CD1c-positive myeloid dendritic cell (primary cell): ENCODE measurements at regions not wholly inside any gene's neighbourhood (a gene's known extent, or its start where the extent isn't known, plus 50 kb on each side); places are given as distances from the start of the nearest gene placed in this dataset.
"Not testable (repeated sequence)": the region's sequence is repeated elsewhere in the genome, so short reads cannot be mapped to it uniquely, and the experiment has no call there.

Experiments
- DNase-seq: peaks from one replicate; pipeline ENCODE4 v3.0.0-alpha.2; 2016; ENCODE audit errors: extremely low spot score

- no peak for DNase-seq
Measured at GRCh38 chr9:124084087-124084486, 72.5 kb downstream of the LHX2 start.

- no peak for DNase-seq
Measured at GRCh38 chr9:124087226-124087625, 75.7 kb downstream of the LHX2 start.

- no peak for DNase-seq
Measured at GRCh38 chr9:124088476-124088837, 76.9 kb downstream of the LHX2 start.

GRCh38 chr9:124089631-124090488, 78.3 kb downstream of the LHX2 start:
- not testable (repeated sequence) for DNase-seq

- DNase-seq = no peak
Measured at GRCh38 chr9:124098141-124098905, 86.8 kb downstream of the LHX2 start.

GRCh38 chr9:124099860-124100259, 88.3 kb downstream of the LHX2 start:
- DNase-seq = no peak

- DNase-seq = no peak
Measured at GRCh38 chr9:124101215-124101968, 89.8 kb downstream of the LHX2 start.

GRCh38 chr9:124101969-124102345, 90.4 kb downstream of the LHX2 start:
- no peak for DNase-seq

- DNase-seq = no peak
Measured at GRCh38 chr9:124102363-124102762, 90.8 kb downstream of the LHX2 start.

GRCh38 chr9:124105266-124105665, 93.7 kb downstream of the LHX2 start:
- DNase-seq = no peak

GRCh38 chr9:124108216-124108615, 96.6 kb downstream of the LHX2 start:
- no peak for DNase-seq

- DNase-seq = peak; percentile 62
Measured at GRCh38 chr9:124110307-124110915, 98.8 kb downstream of the LHX2 start.

- no peak for DNase-seq
Measured at GRCh38 chr9:124116683-124117363, 105.3 kb downstream of the LHX2 start.

- DNase-seq = no peak
Measured at GRCh38 chr9:124118894-124119293, 107.3 kb downstream of the LHX2 start.

GRCh38 chr9:124120272-124120671, 108.7 kb downstream of the LHX2 start:
- no peak for DNase-seq

GRCh38 chr9:124121725-124122124, 110.2 kb downstream of the LHX2 start:
- no peak for DNase-seq

GRCh38 chr9:124122321-124122720, 110.8 kb downstream of the LHX2 start:
- no peak for DNase-seq

GRCh38 chr9:124122813-124123462, 111.4 kb downstream of the LHX2 start:
- DNase-seq = no peak

- DNase-seq = peak; percentile 51
Measured at GRCh38 chr9:124123621-124124020, 112.1 kb downstream of the LHX2 start.

- no peak for DNase-seq
Measured at GRCh38 chr9:124124729-124125650, 113.4 kb downstream of the LHX2 start.
